ENCODE measurements at regions not wholly inside any gene's neighbourhood (a gene's known extent, or its start where the extent isn't known, plus 50 kb on each side); places are given as distances from the start of the nearest gene placed in this dataset.

- H3K9me2 ChIP-seq (ENCODE audit: insufficient read depth) = no peaks in the 10 kb centered on the region
- no peaks in the 10 kb centered on the region for H3K36me3 ChIP-seq (ENCODE audit: insufficient read depth)
- H3K9me3 Mint-ChIP-seq = no peaks in the 10 kb centered on the region; the same call in 2 of the 3 replicates
- H3K4me3 Mint-ChIP-seq = no peak overlapping the region
- peaks cover 13% of the 10 kb centered on the region for H3K4me1 Mint-ChIP-seq
- no peak overlapping the region for H3K27ac ChIP-seq (ENCODE audit: low read depth)
- no peak overlapping the region for H3K4me2 ChIP-seq
- ATAC-seq = no peak
- peaks cover 8% of the 10 kb centered on the region for H3K27me3 Mint-ChIP-seq (ENCODE audit: insufficient read depth, low read depth, poor library complexity)
- no peak overlapping the region for H2AFZ ChIP-seq
- no peaks in the 10 kb centered on the region for H3K4me1 ChIP-seq (ENCODE audit: insufficient read depth)
- H3F3A ChIP-seq (replicated peaks; ENCODE audit: low read depth) = no peaks in the 10 kb centered on the region
- H3K36me3 Mint-ChIP-seq (ENCODE audit: low read depth) = no peaks in the 10 kb centered on the region; the same call in 2 of the 3 replicates
- no peaks in the 10 kb centered on the region for H3K27me3 ChIP-seq (ENCODE audit: insufficient read depth)
- H3K79me2 ChIP-seq (replicated peaks; ENCODE audit: insufficient read depth) = no peaks in the 10 kb centered on the region
- no peaks in the 10 kb centered on the region for H4K20me1 ChIP-seq (replicated peaks; ENCODE audit: insufficient read depth)
- no peak for TF ChIP-seq STAT1 (IDR thresholded peaks at IDR 0.05; ENCODE audit: unreplicated experiment)
- TF ChIP-seq EZH2 (IDR thresholded peaks at IDR 0.05; ENCODE audit: low read depth, unreplicated experiment) = no peak
- no peak for TF ChIP-seq REST (IDR thresholded peaks at IDR 0.05; ENCODE audit: unreplicated experiment)
- TF ChIP-seq JUNB (IDR thresholded peaks at IDR 0.05; ENCODE audit: unreplicated experiment) = no peak
- no peak for TF ChIP-seq CREB1 (CRISPR knock-in tag; IDR thresholded peaks at IDR 0.05; ENCODE audit: low read depth)
- no peak for TF ChIP-seq ETS1 (IDR thresholded peaks at IDR 0.05)
- TF ChIP-seq NANOG (IDR thresholded peaks at IDR 0.05; ENCODE audit: borderline replicate concordance) = no peak
- no peak for TF ChIP-seq ZNF462 (CRISPR knock-in tag; IDR thresholded peaks at IDR 0.05)
- no peak for TF ChIP-seq POLR2AphosphoS5 (IDR thresholded peaks at IDR 0.05; ENCODE audit: low read depth)
- no peak for TF ChIP-seq EZH2phosphoT487 (IDR thresholded peaks at IDR 0.05; ENCODE audit: unreplicated experiment)
- no peak for TF ChIP-seq CTCF (conservative IDR thresholded peaks at IDR 0.05; ENCODE audit: low read depth in 2 of 2)
- no peak for TF ChIP-seq ZNF331 (CRISPR knock-in tag; IDR thresholded peaks at IDR 0.05; ENCODE audit: low read depth)
- TF ChIP-seq ZNF114 (CRISPR knock-in tag; IDR thresholded peaks at IDR 0.05) = no peak
- DNase-seq (ENCODE audit: low spot score) = no peak
- H3K27ac Mint-ChIP-seq = no peak overlapping the region
- H3K4me3 ChIP-seq = no peak overlapping the region
Observed at GRCh38 chr22:48558016-48558415, 1269.7 kb downstream of the BRD1 start.

All from GM23338 (cell line).